Mesothelial cell of epicardium (in vitro differentiated cells): ENCODE measurements at regions not wholly inside any gene's neighbourhood (a gene's known extent, or its start where the extent isn't known, plus 50 kb on each side); places are given as distances from the start of the nearest gene placed in this dataset.

Experiments
- DNase-seq, 2 experiments: peaks; one replicate each; pipeline ENCODE4 v3.0.0; 2021; ENCODE audit warnings: low spot score in 2 of 2; ENCODE audit not compliant: unreplicated experiment in 2 of 2
- H3K27ac Mint-ChIP-seq: 2 replicates; pipeline ENCODE4 v1.8.0; 2021; ENCODE audit warnings: mixed read lengths
- H3K27me3 Mint-ChIP-seq: 2 replicates; pipeline ENCODE4 v1.8.0; 2021; ENCODE audit warnings: low read depth, mixed read lengths
- H3K36me3 Mint-ChIP-seq: 2 replicates; pipeline ENCODE4 v1.8.0; 2021; ENCODE audit warnings: mixed read lengths
- H3K4me1 Mint-ChIP-seq: 2 replicates; pipeline ENCODE4 v1.8.0; 2021; ENCODE audit warnings: mixed read lengths
- H3K4me3 Mint-ChIP-seq: 2 replicates; pipeline ENCODE4 v1.8.0; 2021; ENCODE audit warnings: mild to moderate bottlenecking, moderate library complexity, mixed read lengths
- H3K9me3 Mint-ChIP-seq: 2 replicates; pipeline ENCODE4 v1.8.0; 2021; ENCODE audit warnings: mixed read lengths
- TF ChIP-seq, protein P1 (sequence below): fragments of 200-600 bp; sonication (generic); IDR thresholded peaks from one replicate; pipeline ENCODE4 v1.5.0; 2021; ENCODE audit warnings: antibody characterized with exemption; ENCODE audit not compliant: unreplicated experiment

DNA sequence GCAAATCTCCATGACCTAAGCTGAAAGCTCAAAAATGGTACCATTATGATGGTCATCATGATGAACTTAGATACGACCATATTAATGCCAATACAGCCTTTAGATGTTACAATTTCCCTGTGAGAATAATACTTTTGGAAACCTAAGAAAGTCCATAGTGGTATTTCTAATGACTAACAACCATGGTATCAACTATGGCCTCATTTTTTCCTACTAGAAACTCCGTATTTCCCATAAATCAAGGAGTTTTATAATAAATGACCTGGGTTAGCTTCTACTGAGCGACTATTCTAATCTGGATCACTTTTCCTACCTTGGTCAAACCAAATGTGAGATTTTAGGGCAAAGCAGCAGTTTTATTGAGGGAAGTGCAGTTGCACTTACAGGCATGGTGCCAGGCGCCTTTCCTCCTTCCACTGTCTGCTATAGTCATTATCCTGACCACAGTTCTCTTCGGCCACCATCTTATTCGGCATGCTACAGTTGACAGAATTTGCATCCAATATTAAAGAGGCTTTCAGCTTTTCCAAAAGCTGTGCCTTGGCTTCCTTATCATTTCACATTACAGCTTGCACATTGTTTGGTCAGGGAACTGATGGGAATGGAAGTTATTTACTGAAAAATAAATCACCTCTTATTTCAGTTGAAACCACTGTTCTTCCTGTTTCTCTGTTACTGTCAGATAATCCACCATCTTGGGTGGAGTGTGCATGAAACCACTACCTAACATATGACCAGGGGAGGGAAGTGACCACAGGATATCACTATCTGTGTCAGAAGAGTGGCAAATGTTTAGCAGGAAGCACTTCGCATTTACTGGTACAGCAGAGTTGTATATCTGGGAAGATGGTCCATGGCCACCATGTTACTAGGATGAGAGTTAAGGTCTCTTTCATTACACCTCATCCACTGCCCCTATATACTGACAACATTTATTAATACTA is 74.5 kb upstream of the PICALM start:
- no peak overlapping the region for H3K4me3 Mint-ChIP-seq
- H3K9me3 Mint-ChIP-seq: no peaks in the 10 kb centered on the region
- no peaks in the 10 kb centered on the region for H3K4me1 Mint-ChIP-seq
- TF ChIP-seq, protein P1, sequence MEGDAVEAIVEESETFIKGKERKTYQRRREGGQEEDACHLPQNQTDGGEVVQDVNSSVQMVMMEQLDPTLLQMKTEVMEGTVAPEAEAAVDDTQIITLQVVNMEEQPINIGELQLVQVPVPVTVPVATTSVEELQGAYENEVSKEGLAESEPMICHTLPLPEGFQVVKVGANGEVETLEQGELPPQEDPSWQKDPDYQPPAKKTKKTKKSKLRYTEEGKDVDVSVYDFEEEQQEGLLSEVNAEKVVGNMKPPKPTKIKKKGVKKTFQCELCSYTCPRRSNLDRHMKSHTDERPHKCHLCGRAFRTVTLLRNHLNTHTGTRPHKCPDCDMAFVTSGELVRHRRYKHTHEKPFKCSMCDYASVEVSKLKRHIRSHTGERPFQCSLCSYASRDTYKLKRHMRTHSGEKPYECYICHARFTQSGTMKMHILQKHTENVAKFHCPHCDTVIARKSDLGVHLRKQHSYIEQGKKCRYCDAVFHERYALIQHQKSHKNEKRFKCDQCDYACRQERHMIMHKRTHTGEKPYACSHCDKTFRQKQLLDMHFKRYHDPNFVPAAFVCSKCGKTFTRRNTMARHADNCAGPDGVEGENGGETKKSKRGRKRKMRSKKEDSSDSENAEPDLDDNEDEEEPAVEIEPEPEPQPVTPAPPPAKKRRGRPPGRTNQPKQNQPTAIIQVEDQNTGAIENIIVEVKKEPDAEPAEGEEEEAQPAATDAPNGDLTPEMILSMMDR: no peak
- no peak for DNase-seq
- H3K36me3 Mint-ChIP-seq: no peaks in the 10 kb centered on the region
- H3K27me3 Mint-ChIP-seq: no peaks in the 10 kb centered on the region
- H3K27ac Mint-ChIP-seq: no peak overlapping the region

DNA sequence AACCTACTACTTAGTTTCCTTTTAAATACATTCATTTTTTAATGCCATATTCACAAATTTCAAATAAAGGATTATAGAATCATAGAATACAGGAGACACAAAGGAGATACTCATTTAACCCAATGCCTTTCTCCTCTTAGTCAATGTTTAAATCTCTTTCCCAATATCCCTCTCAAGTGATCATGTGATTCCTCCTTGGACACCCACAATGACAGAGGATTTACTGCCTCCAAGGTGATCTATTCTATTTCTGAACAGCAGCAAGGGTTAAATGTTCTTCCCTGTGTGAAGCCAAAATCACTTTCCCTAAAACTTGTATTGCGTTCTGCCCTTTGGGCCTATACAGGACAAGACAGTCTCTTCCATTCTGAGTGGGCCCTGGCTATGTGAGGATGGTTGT is 73.3 kb upstream of the PICALM start:
- Mint-ChIP-seq H3K27me3 (no peaks in the 10 kb centered on the region), H3K27ac (no peak overlapping the region), H3K4me1 (no peaks in the 10 kb centered on the region), H3K36me3 (no peaks in the 10 kb centered on the region), H3K4me3 (no peak overlapping the region), H3K9me3 (no peaks in the 10 kb centered on the region)
- DNase-seq: no peak
- TF ChIP-seq, protein P1: no peak

GRCh38 chr11:86141727-86142126 is 72.8 kb upstream of the PICALM start:
- Mint-ChIP-seq H3K4me3 (no peak overlapping the region), H3K4me1 (no peaks in the 10 kb centered on the region), H3K27ac (no peak overlapping the region), H3K9me3 (no peaks in the 10 kb centered on the region), H3K27me3 (no peaks in the 10 kb centered on the region), H3K36me3 (no peaks in the 10 kb centered on the region)
- no peak for DNase-seq
- TF ChIP-seq, protein P1: no peak

GRCh38 chr11:86140334-86140990 is 71.6 kb upstream of the PICALM start:
- Mint-ChIP-seq H3K9me3 (no peaks in the 10 kb centered on the region), H3K27me3 (no peaks in the 10 kb centered on the region), H3K4me1 (no peaks in the 10 kb centered on the region), H3K36me3 (no peaks in the 10 kb centered on the region), H3K4me3 (no peak overlapping the region), H3K27ac (no peak overlapping the region)
- DNase-seq: no peak
- TF ChIP-seq, protein P1: no peak

DNA sequence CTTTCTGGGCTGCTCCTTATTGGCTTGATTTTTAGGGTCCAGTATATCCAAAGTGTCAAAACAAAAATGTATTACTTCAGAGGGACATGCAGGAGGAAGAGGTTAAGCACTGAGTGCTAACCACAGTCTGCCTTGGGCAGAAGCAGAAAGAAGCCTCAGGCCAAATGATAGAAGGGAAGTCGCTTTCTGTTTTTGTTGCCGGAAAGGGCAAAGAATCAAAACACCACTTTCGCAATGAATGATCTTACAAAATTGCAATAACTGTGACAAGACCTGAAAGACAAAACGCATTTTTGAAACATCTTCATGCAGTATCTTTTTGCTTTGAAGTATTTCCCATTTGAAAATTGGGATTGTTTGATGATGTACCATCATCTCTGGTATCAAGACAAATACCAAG is 70.1 kb upstream of the PICALM start:
- Mint-ChIP-seq H3K27me3 (no peaks in the 10 kb centered on the region), H3K4me1 (peaks cover 5% of the 10 kb centered on the region), H3K4me3 (no peak overlapping the region), H3K27ac (no peak overlapping the region), H3K9me3 (no peaks in the 10 kb centered on the region), H3K36me3 (no peaks in the 10 kb centered on the region)
- TF ChIP-seq, protein P1: no peak
- no peak for DNase-seq
